GM23338 (cell line): ENCODE measurements at regions not wholly inside any gene's neighbourhood (a gene's known extent, or its start where the extent isn't known, plus 50 kb on each side); places are given as distances from the start of the nearest gene placed in this dataset.

Source experiments
- ATAC-seq: fragments of 200-7000 bp; cut with Tn5 transposase; 3 replicates; pipeline ENCODE4 v1.9.1; 2020
- DNase-seq: peaks from one replicate; pipeline ENCODE4 v3.0.0-alpha.2; 2015; ENCODE audit warnings: low spot score
- H2AFZ ChIP-seq: fragments of 200-600 bp; sonication (generic); 2 replicates; pipeline ENCODE4 v1.8.0; 2016; ENCODE audit warnings: antibody characterized with exemption, mild to moderate bottlenecking, moderate library complexity
- H3F3A ChIP-seq: fragments of 200-600 bp; sonication (generic); replicated peaks from 2 replicates; pipeline ENCODE4 v1.8.0; 2017; ENCODE audit warnings: antibody characterized with exemption, mixed run types, low read depth
- H3K27ac ChIP-seq: fragments of 200-600 bp; sonication (generic); 2 replicates; pipeline ENCODE4 v1.6.1; 2016; ENCODE audit warnings: low read depth
- H3K27me3 ChIP-seq: fragments of 200-600 bp; sonication (generic); 2 replicates; pipeline ENCODE4 v1.8.0; 2016; ENCODE audit warnings: mild to moderate bottlenecking, mixed run types, moderate library complexity; ENCODE audit not compliant: insufficient read depth
- H3K36me3 ChIP-seq: fragments of 200-600 bp; sonication (generic); 2 replicates; pipeline ENCODE4 v1.8.0; 2016; ENCODE audit warnings: mild to moderate bottlenecking; ENCODE audit not compliant: insufficient read depth
- H3K4me1 ChIP-seq: fragments of 200-600 bp; sonication (generic); 2 replicates; pipeline ENCODE4 v1.8.0; 2016; ENCODE audit warnings: mild to moderate bottlenecking, moderate library complexity; ENCODE audit not compliant: insufficient read depth
- H3K4me2 ChIP-seq: fragments of 200-600 bp; sonication (generic); 2 replicates; pipeline ENCODE4 v1.7.1; 2017; ENCODE audit warnings: mixed run types
- H3K4me3 ChIP-seq: fragments of 200-600 bp; sonication (generic); 2 replicates; pipeline ENCODE4 v1.6.1; 2016; ENCODE audit warnings: mixed run types
- H3K79me2 ChIP-seq: fragments of 200-600 bp; sonication (generic); replicated peaks from 2 replicates; pipeline ENCODE4 v1.8.0; 2017; ENCODE audit warnings: mild to moderate bottlenecking; ENCODE audit not compliant: insufficient read depth
- H3K9me2 ChIP-seq: fragments of 200-600 bp; sonication (generic); 2 replicates; pipeline ENCODE4 v1.8.0; 2017; ENCODE audit not compliant: insufficient read depth
- H4K20me1 ChIP-seq: fragments of 200-600 bp; sonication (generic); replicated peaks from 2 replicates; pipeline ENCODE4 v1.8.0; 2017; ENCODE audit warnings: mild to moderate bottlenecking; ENCODE audit not compliant: insufficient read depth
- H3K27ac Mint-ChIP-seq: 2 replicates; pipeline ENCODE4 v1.8.0; 2020; ENCODE audit warnings: inconsistent platforms, mild to moderate bottlenecking, moderate library complexity, mixed read lengths
- H3K27me3 Mint-ChIP-seq: 3 replicates; pipeline ENCODE4 v1.8.0; 2022; ENCODE audit warnings: low read depth, mild to moderate bottlenecking, moderate library complexity, mixed read lengths, inconsistent platforms; ENCODE audit not compliant: insufficient read depth, poor library complexity
- H3K36me3 Mint-ChIP-seq: 3 replicates; pipeline ENCODE4 v1.8.0; 2021; ENCODE audit warnings: low read depth, mild to moderate bottlenecking, inconsistent platforms, moderate library complexity, mixed read lengths
- H3K4me1 Mint-ChIP-seq: 3 replicates; pipeline ENCODE4 v1.8.0; 2020; ENCODE audit warnings: mild to moderate bottlenecking, inconsistent platforms, mixed read lengths
- H3K4me3 Mint-ChIP-seq: 3 replicates; pipeline ENCODE4 v1.8.0; 2021; ENCODE audit warnings: moderate library complexity, mild to moderate bottlenecking, inconsistent platforms, mixed read lengths
- H3K9me3 Mint-ChIP-seq: 3 replicates; pipeline ENCODE4 v1.8.0; 2020; ENCODE audit warnings: moderate library complexity, mild to moderate bottlenecking, inconsistent platforms, mixed read lengths
- CREB1 ChIP-seq: fragments of 250-450 bp; sonication (Bioruptor Pico); IDR thresholded peaks from 2 replicates; pipeline ENCODE4 v1.5.0; 2020; ENCODE audit warnings: low read depth, mild to moderate bottlenecking, moderate library complexity
- CTCF ChIP-seq, 2 experiments: fragments of 200-600 bp in 1 of 2; sonication (generic) in 1 of 2; conservative IDR thresholded peaks; 2 replicates each; pipeline versions ENCODE4 v1.5.1 to v1.6.1; 2016 to 2017; ENCODE audit warnings: antibody characterized with exemption in 2 of 2, low read depth in 2 of 2, mild to moderate bottlenecking in 2 of 2, moderate library complexity in 1 of 2
- ETS1 ChIP-seq: IDR thresholded peaks from 2 replicates; pipeline ENCODE4 v1.6.1; 2016; ENCODE audit warnings: antibody characterized with exemption
- EZH2 ChIP-seq: fragments of 200-600 bp; sonication (generic); IDR thresholded peaks from one replicate; pipeline ENCODE4 v1.8.0; 2017; ENCODE audit warnings: antibody characterized with exemption, mild to moderate bottlenecking, low read depth; ENCODE audit not compliant: unreplicated experiment
- EZH2phosphoT487 ChIP-seq: fragments of 200-600 bp; sonication (generic); IDR thresholded peaks from one replicate; pipeline ENCODE4 v1.8.1; 2018; ENCODE audit warnings: antibody characterized with exemption; ENCODE audit not compliant: unreplicated experiment
- JUNB ChIP-seq: IDR thresholded peaks from one replicate; pipeline ENCODE4 v1.6.1; 2016; ENCODE audit warnings: antibody characterized with exemption; ENCODE audit not compliant: unreplicated experiment
- NANOG ChIP-seq: IDR thresholded peaks from 2 replicates; pipeline ENCODE4 v1.6.1; 2016; ENCODE audit warnings: antibody characterized with exemption, borderline replicate concordance
- POLR2AphosphoS5 ChIP-seq: IDR thresholded peaks from 2 replicates; pipeline ENCODE4 v1.6.1; 2016; ENCODE audit warnings: antibody characterized with exemption, low read depth
- REST ChIP-seq: IDR thresholded peaks from one replicate; pipeline ENCODE4 v1.6.1; 2018; ENCODE audit warnings: antibody characterized with exemption; ENCODE audit not compliant: unreplicated experiment
- STAT1 ChIP-seq: IDR thresholded peaks from one replicate; pipeline ENCODE4 v1.6.1; 2016; ENCODE audit warnings: antibody characterized with exemption; ENCODE audit not compliant: unreplicated experiment
- ZNF114 ChIP-seq: fragments of 250-450 bp; sonication (Bioruptor Pico); IDR thresholded peaks from 2 replicates; pipeline ENCODE4 v1.5.0; 2020; ENCODE audit warnings: mild to moderate bottlenecking, moderate library complexity
- ZNF331 ChIP-seq: fragments of 250-450 bp; sonication (Bioruptor Pico); IDR thresholded peaks from 2 replicates; pipeline ENCODE4 v1.5.0; 2020; ENCODE audit warnings: low read depth, mild to moderate bottlenecking, moderate library complexity
- ZNF462 ChIP-seq: fragments of 250-450 bp; sonication (Bioruptor Pico); IDR thresholded peaks from 2 replicates; pipeline ENCODE4 v1.5.0; 2020; ENCODE audit warnings: mild to moderate bottlenecking, moderate library complexity

- no peaks in the 10 kb centered on the region for H3K79me2 ChIP-seq
- Mint-ChIP-seq H3K27me3 (no peaks in the 10 kb centered on the region), H3K4me3 (no peak overlapping the region), H3K4me1 (peaks cover 2% of the 10 kb centered on the region; the same call in 1 of the 3 replicates), H3K36me3 (no peaks in the 10 kb centered on the region), H3K9me3 (no peaks in the 10 kb centered on the region), H3K27ac (no peak overlapping the region)
- no peaks in the 10 kb centered on the region for H3K36me3 ChIP-seq
- no peak overlapping the region for H3K4me2 ChIP-seq
- H2AFZ ChIP-seq: no peak overlapping the region
- no peaks in the 10 kb centered on the region for H3F3A ChIP-seq
- no peaks in the 10 kb centered on the region for H4K20me1 ChIP-seq
- H3K27me3 ChIP-seq: no peaks in the 10 kb centered on the region
- H3K27ac ChIP-seq: no peak overlapping the region
- DNase-seq: no peak
- TF ChIP-seq ZNF462: no peak
- TF ChIP-seq ZNF114 (CRISPR knock-in tag): no peak
- no peak for TF ChIP-seq NANOG
- no peak for TF ChIP-seq JUNB
- no peak for TF ChIP-seq CTCF (conservative IDR thresholded peaks at IDR 0.05; ENCODE audit: low read depth in 2 of 2)
- TF ChIP-seq CREB1 (CRISPR knock-in tag): no peak
- TF ChIP-seq EZH2: no peak
- no peak for TF ChIP-seq REST
- no peak for TF ChIP-seq EZH2phosphoT487
- TF ChIP-seq ETS1: no peak
- TF ChIP-seq ZNF331 (CRISPR knock-in tag): no peak
- no peak for TF ChIP-seq STAT1
- TF ChIP-seq POLR2AphosphoS5: no peak
- H3K4me1 ChIP-seq: no peaks in the 10 kb centered on the region
- no peak overlapping the region for H3K4me3 ChIP-seq
- H3K9me2 ChIP-seq: peaks cover 5% of the 10 kb centered on the region; the same call in 1 of the 2 replicates
- no peak for ATAC-seq
These were observed 192.8 kb downstream of the LMO4 start for GRCh38 chr1:87521452-87521851.
